OCI-LY3 (cell line): ENCODE measurements at regions not wholly inside any gene's neighbourhood (a gene's known extent, or its start where the extent isn't known, plus 50 kb on each side); places are given as distances from the start of the nearest gene placed in this dataset.

ENCODE experiments used
- H2AFZ ChIP-seq: fragments of 200-600, 300-600 bp; shearing (Covaris generic); 2 replicates; pipeline ENCODE4 v1.6.0; 2014; ENCODE audit warnings: antibody characterized with exemption, low read depth, low read length
- H3K27ac ChIP-seq: fragments of 200-600, 300-600 bp; sonication (generic); 2 replicates; pipeline ENCODE4 v1.5.1; 2014; ENCODE audit warnings: mild to moderate bottlenecking, low read length, moderate library complexity, mixed read lengths
- H3K27me3 ChIP-seq: fragments of 200-600, 300-600 bp; sonication (generic); 2 replicates; pipeline ENCODE4 v1.6.1; 2014; ENCODE audit warnings: low read depth, low read length, mixed read lengths
- H3K36me3 ChIP-seq: fragments of 200-600, 300-600 bp; sonication (generic); replicated peaks from 2 replicates; pipeline ENCODE3; 2014; ENCODE audit warnings: low read depth, low read length, mixed read lengths
- H3K4me1 ChIP-seq: fragments of 300-600, 200-600 bp; sonication (generic); 2 replicates; pipeline ENCODE4 v1.6.1; 2014; ENCODE audit warnings: low read length, mixed read lengths
- H3K4me2 ChIP-seq: fragments of 200-600, 300-600 bp; sonication (generic); 2 replicates; pipeline ENCODE4 v1.6.1; 2014; ENCODE audit warnings: low read length, mixed read lengths
- H3K4me3 ChIP-seq: fragments of 300-600, 200-600 bp; sonication (generic); 2 replicates; pipeline ENCODE4 v1.5.1; 2014; ENCODE audit warnings: antibody characterized with exemption, mild to moderate bottlenecking, low read length, moderate library complexity
- H3K79me2 ChIP-seq: fragments of 300-600, 200-600 bp; shearing (Covaris generic); 2 replicates; pipeline ENCODE4 v1.6.1; 2014; ENCODE audit warnings: mild to moderate bottlenecking, low read length, mixed read lengths
- H3K9ac ChIP-seq: fragments of 300-600, 200-600 bp; shearing (Covaris generic); 2 replicates; pipeline ENCODE4 v1.6.0; 2014; ENCODE audit warnings: mild to moderate bottlenecking, low read length, moderate library complexity
- H3K9me3 ChIP-seq: fragments of 200-600, 300-600 bp; shearing (Covaris generic); 2 replicates; pipeline ENCODE4 v1.6.1; 2014; ENCODE audit warnings: low read length, mixed read lengths; ENCODE audit not compliant: insufficient read depth
- H4K20me1 ChIP-seq: fragments of 200-600, 300-600 bp; sonication (generic); 2 replicates; pipeline ENCODE4 v1.6.1; 2016; ENCODE audit warnings: low read length, mixed read lengths; ENCODE audit not compliant: insufficient read depth
- CTCF ChIP-seq: fragments of 200-600, 300-600 bp; sonication (generic); IDR thresholded peaks from 2 replicates; pipeline ENCODE4 v1.5.1; 2014; ENCODE audit warnings: antibody characterized with exemption, low read length, low read depth
- EZH2phosphoT487 ChIP-seq: fragments of 200-600 bp; shearing (Covaris generic); IDR thresholded peaks from 2 replicates; pipeline ENCODE4 v1.6.1; 2018; ENCODE audit warnings: antibody characterized with exemption, mixed run types, low read depth

DNA sequence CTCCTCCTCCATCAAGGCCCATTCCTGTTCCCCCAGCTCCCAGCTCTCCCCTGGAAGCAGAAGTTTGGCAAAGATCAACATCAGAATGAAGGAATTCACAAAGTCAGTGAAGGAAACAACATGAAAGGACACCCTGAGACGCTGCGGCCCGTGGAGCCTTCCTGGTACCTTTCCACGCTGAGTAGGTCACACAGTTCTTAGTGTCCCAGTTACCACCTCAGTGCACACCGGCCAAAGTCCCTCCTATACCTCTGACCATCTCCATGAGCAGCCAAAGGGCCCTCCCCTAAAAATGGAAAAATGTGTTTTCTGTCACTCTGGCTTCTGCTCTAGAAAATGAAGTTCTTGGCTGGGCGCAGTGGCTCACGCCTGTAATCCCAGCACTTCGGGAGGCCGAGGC lies 191.6 kb upstream of the AGAP1 start:
- TF ChIP-seq CTCF (no peak), EZH2phosphoT487 (no peak)
- Histone ChIP-seq H3K9ac (no peak overlapping the region), H3K4me1 (no peaks in the 10 kb centered on the region), H4K20me1 (no peaks in the 10 kb centered on the region), H2AFZ (no peak overlapping the region), H3K79me2 (no peaks in the 10 kb centered on the region), H3K27ac (no peak overlapping the region), H3K4me2 (no peak overlapping the region), H3K36me3 (no peaks in the 10 kb centered on the region), H3K4me3 (no peak overlapping the region), H3K9me3 (no peaks in the 10 kb centered on the region), H3K27me3 (no peaks in the 10 kb centered on the region)

DNA sequence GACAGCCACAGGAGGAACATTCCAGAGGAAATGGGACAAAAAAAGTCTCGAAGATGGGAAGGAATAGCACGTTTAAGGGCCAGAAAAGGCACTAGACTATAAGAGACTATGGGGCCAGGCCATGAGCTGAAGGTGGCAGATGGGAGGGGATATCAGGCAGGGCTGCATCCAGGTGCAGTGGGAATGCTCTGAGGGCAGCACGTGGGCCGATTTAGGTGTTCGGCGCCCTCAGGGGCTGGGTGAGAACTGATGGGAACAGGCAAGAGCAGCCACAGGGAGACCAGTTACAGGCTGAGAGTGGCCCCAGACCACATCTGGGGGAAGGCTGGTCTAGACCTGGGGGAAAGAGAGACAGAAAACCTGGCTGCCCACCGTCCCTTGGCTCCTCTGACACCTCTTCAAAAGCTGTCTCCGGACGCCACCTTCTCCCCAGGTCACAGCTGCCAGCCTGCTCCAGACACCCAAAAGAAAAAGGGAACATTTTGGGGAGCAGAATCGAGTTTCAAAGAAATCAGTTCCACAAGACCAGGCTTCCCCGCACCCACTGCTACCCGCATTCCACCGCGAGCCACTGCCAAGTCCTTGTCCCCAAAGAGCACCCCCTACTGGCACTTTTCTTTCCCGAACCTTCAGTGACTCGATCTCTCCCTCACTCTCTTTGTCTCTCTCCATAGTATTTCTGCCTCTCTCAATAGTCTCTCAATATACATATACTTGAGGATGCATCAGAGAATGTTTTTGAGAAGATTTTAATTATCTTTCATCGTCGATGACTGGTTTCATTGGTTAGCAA lies 190.1 kb upstream of the AGAP1 start:
- TF ChIP-seq EZH2phosphoT487 = no peak
- no peak for TF ChIP-seq CTCF
- Histone ChIP-seq H3K36me3 (no peaks in the 10 kb centered on the region), H3K4me3 (no peak overlapping the region), H3K27ac (no peak overlapping the region), H3K79me2 (no peaks in the 10 kb centered on the region), H3K4me2 (no peak overlapping the region), H2AFZ (no peak overlapping the region), H3K9ac (no peak overlapping the region), H3K9me3 (no peaks in the 10 kb centered on the region), H4K20me1 (no peaks in the 10 kb centered on the region), H3K4me1 (no peaks in the 10 kb centered on the region), H3K27me3 (no peaks in the 10 kb centered on the region)

DNA sequence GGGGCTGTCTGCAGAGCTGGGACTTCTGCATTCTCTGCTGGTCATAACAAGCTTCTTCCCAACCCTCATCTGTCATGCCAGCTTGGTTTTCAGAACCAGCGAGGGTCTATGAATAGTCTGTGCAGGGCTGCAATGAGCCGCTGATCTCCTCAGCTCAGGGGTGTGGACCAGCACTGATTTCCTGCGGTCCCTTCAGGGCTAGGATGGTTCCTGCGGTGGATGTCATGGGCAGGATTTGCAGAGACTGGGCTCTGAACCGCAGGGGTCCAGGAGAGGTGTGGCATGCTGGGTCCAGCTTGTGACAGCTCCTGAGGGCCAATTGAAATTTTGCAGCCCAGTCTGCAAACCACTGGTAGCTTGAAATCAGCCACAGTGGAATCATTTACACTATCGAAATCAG lies 188.2 kb upstream of the AGAP1 start:
- TF ChIP-seq CTCF = no peak
- no peak for TF ChIP-seq EZH2phosphoT487
- no peaks in the 10 kb centered on the region for H3K4me1 ChIP-seq
- H3K79me2 ChIP-seq = no peaks in the 10 kb centered on the region
- no peak overlapping the region for H3K9ac ChIP-seq
- no peaks in the 10 kb centered on the region for H3K36me3 ChIP-seq
- no peak overlapping the region for H3K4me2 ChIP-seq
- no peaks in the 10 kb centered on the region for H3K9me3 ChIP-seq
- no peak overlapping the region for H3K27ac ChIP-seq
- no peak overlapping the region for H2AFZ ChIP-seq
- no peaks in the 10 kb centered on the region for H3K27me3 ChIP-seq
- H3K4me3 ChIP-seq = no peak overlapping the region
- no peaks in the 10 kb centered on the region for H4K20me1 ChIP-seq

- no peaks in the 10 kb centered on the region for H3K4me1 ChIP-seq
- H2AFZ ChIP-seq = no peak overlapping the region
- H3K4me2 ChIP-seq = no peak overlapping the region
- H3K4me3 ChIP-seq = no peak overlapping the region
- no peak for TF ChIP-seq EZH2phosphoT487
- TF ChIP-seq CTCF = no peak
- H3K9ac ChIP-seq = no peak overlapping the region
- no peaks in the 10 kb centered on the region for H3K36me3 ChIP-seq
- no peak overlapping the region for H3K27ac ChIP-seq
- H3K27me3 ChIP-seq = no peaks in the 10 kb centered on the region
- no peaks in the 10 kb centered on the region for H3K79me2 ChIP-seq
- no peaks in the 10 kb centered on the region for H3K9me3 ChIP-seq
- H4K20me1 ChIP-seq = no peaks in the 10 kb centered on the region
Measured at GRCh38 chr2:235311044-235311443, 182.8 kb upstream of the AGAP1 start.
